ENCODE measurements at regions not wholly inside any gene's neighbourhood (a gene's known extent, or its start where the extent isn't known, plus 50 kb on each side); places are given as distances from the start of the nearest gene placed in this dataset.
"Not testable (repeated sequence)": the region's sequence is repeated elsewhere in the genome, so short reads cannot be mapped to it uniquely, and the experiment has no call there.

DNA sequence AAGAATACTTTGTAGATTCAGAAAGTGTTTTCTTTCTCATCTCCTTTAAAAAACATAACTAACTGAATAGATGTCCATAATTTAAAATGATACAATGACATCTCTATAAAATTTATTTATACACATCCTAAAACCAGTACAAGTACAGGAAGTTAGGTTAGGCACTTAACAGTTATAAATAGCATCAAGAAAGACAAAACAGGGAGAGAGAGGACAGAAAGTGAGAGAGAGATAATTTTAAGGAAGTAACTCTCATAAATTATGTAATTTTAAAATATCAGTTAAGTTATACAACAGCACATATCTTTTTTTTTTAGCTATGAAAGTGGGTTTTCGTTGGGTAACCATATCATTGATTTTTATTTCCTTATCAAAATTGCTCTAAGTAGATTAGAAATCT, 1068.6 kb downstream of the TAF11L14 start:
- DNase-seq (no peak), ATAC-seq (replicated peaks in 1 of 4) (no peak)
- no peaks in the 10 kb centered on the region for H3K9me3 Mint-ChIP-seq
- H3K4me1 ChIP-seq (ENCODE audit: control insufficient read depth in 1 of 2, extremely low read depth in 1 of 2, insufficient read depth in 2 of 2, low read length in 2 of 2) = peaks cover 0 to 4% of the 10 kb centered on the region in 2 experiments
- H3K27me3 ChIP-seq (replicated peaks in 1 of 2; ENCODE audit: control insufficient read depth in 2 of 2, extremely low read depth in 1 of 2, insufficient read depth in 2 of 2, low read length in 1 of 2) = no peaks in the 10 kb centered on the region
- no peak overlapping the region for H3K4me3 Mint-ChIP-seq
- no peaks in the 10 kb centered on the region for H3K36me3 ChIP-seq (ENCODE audit: control insufficient read depth in 2 of 2, extremely low read depth in 1 of 2, insufficient read depth in 1 of 2, low read length in 1 of 2)
- no peaks in the 10 kb centered on the region for H3K9me3 ChIP-seq
- H3K4me3 ChIP-seq (ENCODE audit: control insufficient read depth in 1 of 2, extremely low read depth in 1 of 2, low read length in 1 of 2) = no peak overlapping the region
- peaks cover 11 to 13% (median 12%) of the 10 kb centered on the region in 3 donors for H3K4me1 Mint-ChIP-seq
- no peak overlapping the region for H3K27ac Mint-ChIP-seq
- H3K36me3 Mint-ChIP-seq = peaks cover 4% of the 10 kb centered on the region
- CTCF ChIA-PET = no interaction called here
- POLR2A ChIA-PET = no interaction called here
- no peak overlapping the region for H3K27ac ChIP-seq (ENCODE audit: low read length)
- no CpG with 5 or more reads among the region's 1 CpG for WGBS (ENCODE audit: insufficient coverage)
- no peaks in the 10 kb centered on the region for H3K27me3 Mint-ChIP-seq

DNA sequence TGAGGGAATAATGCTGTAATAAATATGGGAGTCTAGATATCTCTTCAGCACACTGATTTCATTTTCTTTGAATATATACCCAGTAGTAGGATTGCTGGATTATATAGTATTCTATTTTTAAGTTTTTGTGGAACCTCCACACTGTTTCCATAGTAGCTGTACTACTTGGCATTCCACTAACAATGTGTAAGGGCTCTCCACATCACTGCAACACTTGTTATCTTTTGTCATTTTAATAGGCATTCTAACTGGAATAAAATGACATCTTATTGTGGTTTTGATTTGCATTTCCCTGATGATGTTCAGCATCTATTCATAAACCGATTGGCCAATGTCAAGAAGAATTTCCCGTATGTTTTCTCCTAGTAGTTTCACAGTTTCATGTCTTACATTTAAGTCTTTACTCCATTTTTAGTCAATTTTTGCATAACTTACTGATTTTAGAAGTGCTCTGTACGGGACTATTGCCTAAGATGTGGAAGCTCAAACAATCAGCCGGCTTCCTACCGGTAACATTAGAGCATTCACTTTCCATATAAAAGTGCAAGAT, 1078.8 kb downstream of the TAF11L14 start:
- peaks cover 0 to 6% (median 3%) of the 10 kb centered on the region in 3 donors for H3K9me3 Mint-ChIP-seq
- no peaks in the 10 kb centered on the region for H3K36me3 ChIP-seq (ENCODE audit: control insufficient read depth in 2 of 2, extremely low read depth in 1 of 2, insufficient read depth in 1 of 2, low read length in 1 of 2)
- ATAC-seq (replicated peaks in 1 of 4) = no peak
- 80% methylated on average over 1 of the region's 5 CpGs for WGBS (ENCODE audit: insufficient coverage)
- no peaks in the 10 kb centered on the region for H3K4me1 ChIP-seq (ENCODE audit: control insufficient read depth in 1 of 2, extremely low read depth in 1 of 2, insufficient read depth in 2 of 2, low read length in 2 of 2)
- ChIA-PET POLR2A (no interaction called here), CTCF (interaction anchor here in 1 of 2 donors (0.9 kb wide), 1 partner anchor 14 kb away, joined by 3 read pairs; no protein-coding TSS in a partner anchor)
- H3K4me1 Mint-ChIP-seq = no peaks in the 10 kb centered on the region
- no peak overlapping the region for H3K4me3 Mint-ChIP-seq
- no peaks in the 10 kb centered on the region for H3K27me3 Mint-ChIP-seq
- H3K27ac Mint-ChIP-seq = no peak overlapping the region
- no peak for DNase-seq
- H3K27ac ChIP-seq (ENCODE audit: low read length) = no peak overlapping the region
- H3K9me3 ChIP-seq = no peaks in the 10 kb centered on the region
- peaks cover 4% of the 10 kb centered on the region for H3K36me3 Mint-ChIP-seq
- no peak overlapping the region for H3K4me3 ChIP-seq (ENCODE audit: control insufficient read depth in 1 of 2, extremely low read depth in 1 of 2, low read length in 1 of 2)
- no peaks in the 10 kb centered on the region for H3K27me3 ChIP-seq (replicated peaks in 1 of 2; ENCODE audit: control insufficient read depth in 2 of 2, extremely low read depth in 1 of 2, insufficient read depth in 2 of 2, low read length in 1 of 2)

DNA sequence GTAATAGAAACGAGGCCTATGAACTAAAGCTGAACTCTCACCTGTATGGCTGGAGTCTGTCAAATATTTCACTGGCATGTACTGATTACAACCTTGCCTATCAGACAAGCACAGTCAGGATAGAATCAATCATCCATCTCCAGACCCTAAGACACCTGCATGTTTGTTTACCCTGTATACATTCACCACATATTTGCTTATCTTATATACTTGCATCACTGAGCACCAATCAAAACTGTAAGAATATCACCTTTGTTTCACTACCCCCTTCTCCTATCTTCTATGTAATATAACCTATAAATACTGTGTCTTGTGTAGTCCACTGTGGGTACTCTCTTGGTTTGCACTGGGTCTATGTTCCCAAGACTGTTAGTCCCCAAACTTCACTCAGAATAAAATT, 1085.7 kb downstream of the TAF11L14 start:
- Mint-ChIP-seq H3K4me3 (no peak overlapping the region), H3K27me3 (no peaks in the 10 kb centered on the region), H3K27ac (no peak overlapping the region), H3K9me3 (no peaks in the 10 kb centered on the region), H3K36me3 (peaks cover 14% of the 10 kb centered on the region), H3K4me1 (peaks cover 0 to 12% (median 6%) of the 10 kb centered on the region in 3 donors)
- POLR2A ChIA-PET = no interaction called here
- ATAC-seq (replicated peaks in 1 of 4) = no peak
- no peaks in the 10 kb centered on the region for H3K4me1 ChIP-seq (ENCODE audit: control insufficient read depth in 1 of 2, extremely low read depth in 1 of 2, insufficient read depth in 2 of 2, low read length in 2 of 2)
- no peak for DNase-seq
- H3K4me3 ChIP-seq (ENCODE audit: control insufficient read depth in 1 of 2, extremely low read depth in 1 of 2, low read length in 1 of 2) = no peak overlapping the region
- no CpG with 5 or more reads among the region's 1 CpG for WGBS (ENCODE audit: insufficient coverage)
- CTCF ChIA-PET = no interaction called here
- H3K36me3 ChIP-seq (ENCODE audit: control insufficient read depth in 2 of 2, extremely low read depth in 1 of 2, insufficient read depth in 1 of 2, low read length in 1 of 2) = no peaks in the 10 kb centered on the region
- H3K27me3 ChIP-seq (replicated peaks in 1 of 2; ENCODE audit: control insufficient read depth in 2 of 2, extremely low read depth in 1 of 2, insufficient read depth in 2 of 2, low read length in 1 of 2) = no peaks in the 10 kb centered on the region
- H3K9me3 ChIP-seq = no peaks in the 10 kb centered on the region
- H3K27ac ChIP-seq (ENCODE audit: low read length) = no peak overlapping the region

GRCh38 chr5:18732556-18733479, 1098.6 kb downstream of the TAF11L14 start:
- H3K27ac Mint-ChIP-seq = no peak overlapping the region
- peaks cover 14 to 26% (median 23%) of the 10 kb centered on the region in 3 donors for H3K4me1 Mint-ChIP-seq
- peaks cover 42% of the 10 kb centered on the region for H3K36me3 Mint-ChIP-seq
- H3K4me1 ChIP-seq (ENCODE audit: control insufficient read depth in 1 of 2, extremely low read depth in 1 of 2, insufficient read depth in 2 of 2, low read length in 2 of 2) = no peaks in the 10 kb centered on the region
- ATAC-seq (replicated peaks in 1 of 4) (no peak), DNase-seq (no peak)
- no peaks in the 10 kb centered on the region for H3K9me3 Mint-ChIP-seq
- ChIA-PET CTCF (interaction anchor here in 1 of 2 donors (2.0 kb wide), 1 partner anchor 11 kb away, joined by 5 read pairs; no protein-coding TSS in a partner anchor), POLR2A (no interaction called here)
- H3K36me3 ChIP-seq (ENCODE audit: control insufficient read depth in 2 of 2, extremely low read depth in 1 of 2, insufficient read depth in 1 of 2, low read length in 1 of 2) = peaks cover 0 to 28% of the 10 kb centered on the region in 2 donors
- H3K4me3 Mint-ChIP-seq = no peak overlapping the region
- H3K27me3 Mint-ChIP-seq = no peaks in the 10 kb centered on the region
- 98% methylated on average over 13 of the region's 16 CpGs for WGBS (ENCODE audit: insufficient coverage)
- H3K27ac ChIP-seq (ENCODE audit: low read length) = no peak overlapping the region
- no peaks in the 10 kb centered on the region for H3K9me3 ChIP-seq
- H3K27me3 ChIP-seq (replicated peaks in 1 of 2; ENCODE audit: control insufficient read depth in 2 of 2, extremely low read depth in 1 of 2, insufficient read depth in 2 of 2, low read length in 1 of 2) = no peaks in the 10 kb centered on the region
- no peak overlapping the region for H3K4me3 ChIP-seq (ENCODE audit: control insufficient read depth in 1 of 2, extremely low read depth in 1 of 2, low read length in 1 of 2)

GRCh38 chr5:18736051-18736398, 1101.8 kb downstream of the TAF11L14 start:
- Histone ChIP-seq H3K4me1 (ENCODE audit: control insufficient read depth in 1 of 2, extremely low read depth in 1 of 2, insufficient read depth in 2 of 2, low read length in 2 of 2) (peaks cover 0 to 2% of the 10 kb centered on the region in 2 experiments), H3K4me3 (ENCODE audit: control insufficient read depth in 1 of 2, extremely low read depth in 1 of 2, low read length in 1 of 2) (no peak overlapping the region), H3K9me3 (no peaks in the 10 kb centered on the region), H3K27me3 (replicated peaks in 1 of 2; ENCODE audit: control insufficient read depth in 2 of 2, extremely low read depth in 1 of 2, insufficient read depth in 2 of 2, low read length in 1 of 2) (no peaks in the 10 kb centered on the region), H3K27ac (ENCODE audit: low read length) (no peak overlapping the region), H3K36me3 (ENCODE audit: control insufficient read depth in 2 of 2, extremely low read depth in 1 of 2, insufficient read depth in 1 of 2, low read length in 1 of 2) (peaks cover 0 to 31% of the 10 kb centered on the region in 2 donors)
- Mint-ChIP-seq H3K4me3 (no peak overlapping the region), H3K27ac (no peak overlapping the region), H3K9me3 (no peaks in the 10 kb centered on the region), H3K36me3 (peaks cover 51% of the 10 kb centered on the region), H3K4me1 (peaks cover 39 to 45% (median 41%) of the 10 kb centered on the region in 3 donors), H3K27me3 (no peaks in the 10 kb centered on the region)
- ATAC-seq (replicated peaks in 1 of 4) (no peak), DNase-seq (no peak)
- no CpG with 5 or more reads among the region's 2 CpGs for WGBS (ENCODE audit: insufficient coverage)
- POLR2A ChIA-PET = no interaction called here
- CTCF ChIA-PET = no interaction called here

- CTCF ChIA-PET; DNase-seq; H3K9me3 Mint-ChIP-seq; ATAC-seq (replicated peaks in 1 of 4); H3K27ac Mint-ChIP-seq; H3K4me3 Mint-ChIP-seq; H3K27me3 ChIP-seq (replicated peaks in 1 of 2; ENCODE audit: control insufficient read depth in 2 of 2, extremely low read depth in 1 of 2, insufficient read depth in 2 of 2, low read length in 1 of 2); H3K4me1 ChIP-seq (ENCODE audit: control insufficient read depth in 1 of 2, extremely low read depth in 1 of 2, insufficient read depth in 2 of 2, low read length in 2 of 2); H3K9me3 ChIP-seq; H3K27ac ChIP-seq (ENCODE audit: low read length); H3K27me3 Mint-ChIP-seq; H3K4me3 ChIP-seq (ENCODE audit: control insufficient read depth in 1 of 2, extremely low read depth in 1 of 2, low read length in 1 of 2); POLR2A ChIA-PET: not testable (repeated sequence)
- peaks cover 49% of the 10 kb centered on the region for H3K36me3 Mint-ChIP-seq
- H3K36me3 ChIP-seq (ENCODE audit: control insufficient read depth in 2 of 2, extremely low read depth in 1 of 2, insufficient read depth in 1 of 2, low read length in 1 of 2) = peaks cover 0 to 32% of the 10 kb centered on the region in 2 donors
- peaks cover 46 to 52% (median 48%) of the 10 kb centered on the region in 3 donors for H3K4me1 Mint-ChIP-seq
- no CpG with 5 or more reads among the region's 7 CpGs for WGBS (ENCODE audit: insufficient coverage)
Measured at GRCh38 chr5:18736736-18737135, 1102.5 kb downstream of the TAF11L14 start.

Data from T-cell (primary cell).